ENCODE measurements at regions not wholly inside any gene's neighbourhood (a gene's known extent, or its start where the extent isn't known, plus 50 kb on each side); places are given as distances from the start of the nearest gene placed in this dataset.

DNA sequence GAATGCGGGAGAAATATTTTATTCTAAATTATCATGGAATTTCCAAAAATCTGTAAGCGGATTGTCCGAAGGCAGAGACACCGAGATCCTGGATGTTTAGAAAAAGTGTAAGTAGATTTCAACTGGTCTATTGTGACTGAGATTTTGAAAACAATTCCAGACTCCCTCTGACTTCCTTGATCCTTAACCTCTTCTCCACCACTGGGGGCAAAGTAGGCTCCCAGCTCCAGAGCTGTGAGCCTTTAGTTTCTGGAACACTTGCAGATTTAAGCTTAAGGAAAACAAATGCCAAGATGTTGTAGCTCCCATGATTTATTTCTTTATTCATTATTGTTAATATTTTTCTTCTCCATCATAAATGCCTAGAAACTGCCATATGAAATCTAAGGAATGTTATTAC, 1320.5 kb upstream of the SEL1L start:
- TF ChIP-seq POLR2AphosphoS5 (IDR thresholded peaks at IDR 0.05; ENCODE audit: low read depth, low read length) (no peak), REST (IDR thresholded peaks at IDR 0.05; ENCODE audit: insufficient read depth in 1 of 2, low read depth in 2 of 2, low read length in 2 of 2) (no peak)
